SK-N-MC (cell line): ENCODE measurements at regions not wholly inside any gene's neighbourhood (a gene's known extent, or its start where the extent isn't known, plus 50 kb on each side); places are given as distances from the start of the nearest gene placed in this dataset.

ENCODE experiments used
- EZH2 ChIP-seq: fragments of 200-600 bp; sonication (generic); IDR thresholded peaks from one replicate; pipeline ENCODE4 v1.6.1; 2017; ENCODE audit warnings: antibody characterized with exemption
- FOXP2 ChIP-seq: optimal IDR thresholded peaks from 2 replicates; pipeline ENCODE3; 2011; ENCODE audit warnings: mild to moderate bottlenecking, moderate library complexity; ENCODE audit not compliant: insufficient read depth; ENCODE audit errors: extremely low read length, control extremely low read depth
- POLR2AphosphoS5 ChIP-seq: IDR thresholded peaks from 2 replicates; pipeline ENCODE4 v1.6.1; 2012; ENCODE audit warnings: mild to moderate bottlenecking, low read depth, low read length, borderline replicate concordance

- TF ChIP-seq POLR2AphosphoS5, result no peak
- no peak for TF ChIP-seq EZH2
- no peak for TF ChIP-seq FOXP2
Observed at GRCh38 chr13:22226086-22226485, 555.2 kb downstream of the FGF9 start.
